ENCODE measurements at regions not wholly inside any gene's neighbourhood (a gene's known extent, or its start where the extent isn't known, plus 50 kb on each side); places are given as distances from the start of the nearest gene placed in this dataset.

- no peak for DNase-seq
Measured at GRCh38 chr6:80480421-80481157, 374.1 kb downstream of the BCKDHB start.

- no peak for DNase-seq
Measured at GRCh38 chr6:80478030-80478429, 371.6 kb downstream of the BCKDHB start.

GRCh38 chr6:80477591-80477990 lies 371.1 kb downstream of the BCKDHB start:
- no peak for DNase-seq

- no peak for DNase-seq
Measured at GRCh38 chr6:80472271-80472670, 365.8 kb downstream of the BCKDHB start.

GRCh38 chr6:80469977-80470376 lies 363.5 kb downstream of the BCKDHB start:
- DNase-seq = no peak

- DNase-seq = no peak
Measured at GRCh38 chr6:80468398-80468797, 361.9 kb downstream of the BCKDHB start.

- DNase-seq = no peak
Measured at GRCh38 chr6:80467408-80467807, 360.9 kb downstream of the BCKDHB start.

GRCh38 chr6:80466981-80467380 lies 360.5 kb downstream of the BCKDHB start:
- no peak for DNase-seq

- no peak for DNase-seq
Measured at GRCh38 chr6:80465513-80465912, 359.0 kb downstream of the BCKDHB start.

- no peak for DNase-seq
Measured at GRCh38 chr6:80464901-80465300, 358.4 kb downstream of the BCKDHB start.

- no peak for DNase-seq
Measured at GRCh38 chr6:80463197-80463596, 356.7 kb downstream of the BCKDHB start.

- no peak for DNase-seq
Measured at GRCh38 chr6:80460257-80460865, 353.9 kb downstream of the BCKDHB start.

GRCh38 chr6:80457439-80457933 lies 351.0 kb downstream of the BCKDHB start:
- DNase-seq = no peak

- no peak for DNase-seq
Measured at GRCh38 chr6:80456724-80457438, 350.4 kb downstream of the BCKDHB start.

- DNase-seq = peak; percentile 56
Measured at GRCh38 chr6:80454661-80455365, 348.3 kb downstream of the BCKDHB start.

- DNase-seq = peak; percentile 33
Measured at GRCh38 chr6:80454197-80454596, 347.7 kb downstream of the BCKDHB start.

GRCh38 chr6:80449726-80450125 lies 343.3 kb downstream of the BCKDHB start:
- peak; percentile 42 for DNase-seq

- no peak for DNase-seq
Measured at GRCh38 chr6:80446454-80447045, 340.1 kb downstream of the BCKDHB start.

- no peak for DNase-seq
Measured at GRCh38 chr6:80445751-80446150, 339.3 kb downstream of the BCKDHB start.

- DNase-seq = no peak
Measured at GRCh38 chr6:80442366-80442765, 335.9 kb downstream of the BCKDHB start.

- no peak for DNase-seq
Measured at GRCh38 chr6:80441131-80441530, 334.7 kb downstream of the BCKDHB start.

GRCh38 chr6:80440496-80441115 lies 334.1 kb downstream of the BCKDHB start:
- no peak for DNase-seq

All from inflammatory macrophage treated with lipopolysaccharide for 4 hours (primary cell).